CD14-positive monocyte (primary cell): ENCODE measurements at regions not wholly inside any gene's neighbourhood (a gene's known extent, or its start where the extent isn't known, plus 50 kb on each side); places are given as distances from the start of the nearest gene placed in this dataset.
"Not testable (repeated sequence)": the region's sequence is repeated elsewhere in the genome, so short reads cannot be mapped to it uniquely, and the experiment has no call there.

ENCODE experiments used
- DNase-seq, 3 donors: peaks; one replicate each; pipeline ENCODE4 v3.0.0-alpha.2; 2011 to 2022
- H2AFZ ChIP-seq: 2 replicates; pipeline ENCODE4 v1.6.0; 2012; ENCODE audit warnings: mild to moderate bottlenecking, low read depth, low read length, inconsistent platforms; ENCODE audit not compliant: insufficient read depth, poor library complexity, severe bottlenecking
- H3K27ac ChIP-seq, 2 donors: 1 replicate in 1 of 2; 2 replicates in 1 of 2; pipeline ENCODE4 v1.5.1; 2012 to 2013; ENCODE audit warnings: low read length in 2 of 2, control low read depth in 1 of 2, inconsistent platforms in 1 of 2, low read depth in 1 of 2, mild to moderate bottlenecking in 1 of 2
- H3K27me3 ChIP-seq, 2 donors: one replicate each; pipeline versions ENCODE4 v1.6.0 to v1.6.1; 2011 to 2013; ENCODE audit warnings: low read length in 2 of 2; ENCODE audit not compliant: control insufficient read depth in 2 of 2, insufficient read depth in 2 of 2
- H3K36me3 ChIP-seq, 2 donors: replicated peaks in 1 of 2; 1 replicate in 1 of 2; 2 replicates in 1 of 2; pipeline versions ENCODE4 v1.5.1 to v1.6.1; 2012 to 2013; ENCODE audit warnings: low read length in 2 of 2, control low read depth in 1 of 2, inconsistent platforms in 1 of 2, mild to moderate bottlenecking in 1 of 2; ENCODE audit not compliant: insufficient read depth in 2 of 2, control insufficient read depth in 1 of 2
- H3K4me1 ChIP-seq, 2 donors: 1 replicate in 1 of 2; 2 replicates in 1 of 2; pipeline versions ENCODE4 v1.5.1 to v1.6.1; 2012 to 2013; ENCODE audit warnings: low read length in 2 of 2, control low read depth in 1 of 2, inconsistent platforms in 1 of 2, mild to moderate bottlenecking in 1 of 2, moderate library complexity in 1 of 2; ENCODE audit not compliant: insufficient read depth in 2 of 2, control insufficient read depth in 1 of 2
- H3K4me2 ChIP-seq: replicated peaks from 2 replicates; pipeline ENCODE3; 2012; ENCODE audit warnings: low read length, moderate library complexity, mild to moderate bottlenecking; ENCODE audit not compliant: poor library complexity, severe bottlenecking; ENCODE audit errors: extremely low read depth
- H3K4me3 ChIP-seq, 3 experiments: fragments of 200-600 bp in 1 of 3; sonication (generic) in 1 of 3; replicated peaks in 1 of 3; 1 replicate in 2 of 3; 2 replicates in 1 of 3; pipeline ENCODE4 v1.5.1; 2011 to 2013; ENCODE audit warnings: low read length in 3 of 3, mild to moderate bottlenecking in 3 of 3, control low read depth in 2 of 3, low read depth in 2 of 3, inconsistent platforms in 1 of 3, moderate library complexity in 1 of 3
- H3K79me2 ChIP-seq: 2 replicates; pipeline ENCODE4 v1.6.0; 2012; ENCODE audit warnings: mild to moderate bottlenecking, control low read depth, inconsistent platforms, low read length, moderate library complexity; ENCODE audit not compliant: insufficient read depth
- H3K9ac ChIP-seq: 2 replicates; pipeline ENCODE4 v1.6.0; 2017; ENCODE audit warnings: low read length, mild to moderate bottlenecking; ENCODE audit not compliant: insufficient read depth, poor library complexity, severe bottlenecking
- H3K9me3 ChIP-seq, 2 donors: replicated peaks in 1 of 2; 1 replicate in 1 of 2; 2 replicates in 1 of 2; pipeline versions ENCODE4 v1.5.1 to v1.6.1; 2012 to 2013; ENCODE audit warnings: low read length in 2 of 2, control low read depth in 1 of 2; ENCODE audit not compliant: control insufficient read depth in 1 of 2, insufficient read depth in 1 of 2
- H4K20me1 ChIP-seq: 2 replicates; pipeline ENCODE4 v1.6.0; 2012; ENCODE audit warnings: mild to moderate bottlenecking, low read length, control low read depth, moderate library complexity; ENCODE audit not compliant: insufficient read depth
- H3K27ac Mint-ChIP-seq, 7 donors: one replicate each; pipeline ENCODE4 v1.8.0; 2020; ENCODE audit warnings: mild to moderate bottlenecking in 7 of 7, mixed read lengths in 7 of 7, moderate library complexity in 6 of 7, inconsistent platforms in 2 of 7
- H3K27me3 Mint-ChIP-seq, 3 donors: one replicate each; pipeline ENCODE4 v1.8.0; 2021 to 2022; ENCODE audit warnings: low read depth in 3 of 3, mild to moderate bottlenecking in 3 of 3, mixed read lengths in 3 of 3, moderate library complexity in 3 of 3, inconsistent platforms in 1 of 3
- H3K36me3 Mint-ChIP-seq, 2 donors: one replicate each; pipeline ENCODE4 v1.8.0; 2020; ENCODE audit warnings: mixed read lengths in 2 of 2, inconsistent platforms in 1 of 2, mild to moderate bottlenecking in 1 of 2
- H3K4me1 Mint-ChIP-seq: one replicate; pipeline ENCODE4 v1.8.0; 2020; ENCODE audit warnings: mild to moderate bottlenecking, mixed read lengths
- H3K4me3 Mint-ChIP-seq, 2 donors: one replicate each; pipeline ENCODE4 v1.8.0; 2020; ENCODE audit warnings: mild to moderate bottlenecking in 2 of 2, mixed read lengths in 2 of 2, moderate library complexity in 1 of 2
- H3K9me3 Mint-ChIP-seq, 7 donors: one replicate each; pipeline ENCODE4 v1.8.0; 2020 to 2022; ENCODE audit warnings: mixed read lengths in 7 of 7, mild to moderate bottlenecking in 6 of 7, moderate library complexity in 6 of 7, inconsistent platforms in 2 of 7
- CTCF ChIP-seq: fragments of 200-600 bp; IDR thresholded peaks from one replicate; pipeline ENCODE4 v1.8.0; 2022; ENCODE audit warnings: antibody characterized with exemption, mild to moderate bottlenecking
- WGBS: methylation state at CpG from one replicate; pipeline ENCODE4 v1.1.5; 2013; ENCODE audit warnings: missing lambda C conversion rate; ENCODE audit not compliant: insufficient coverage; 5-methylcytosine and 5-hydroxymethylcytosine counted together
- intact Hi-C, 2 donors: fragments of 100-400 bp; cut with micrococcal nuclease; formaldehyde crosslinking; loops; one replicate each; pipeline versions ENCODE4 v1.15.0 to v1.15.1; 2023

GRCh38 chr7:131637859-131638258, 81.4 kb upstream of the PODXL start:
- WGBS = 97% methylated on average over 6 of the region's 8 CpGs

GRCh38 chr7:131636092-131636491, 79.7 kb upstream of the PODXL start:
- Mint-ChIP-seq H3K27ac (no peak overlapping the region), H3K27me3 (peaks cover 3 to 6% (median 3%) of the 10 kb centered on the region in 3 donors), H3K9me3 (peaks cover 0 to 10% (median 2%) of the 10 kb centered on the region in 7 donors), H3K4me1 (no peaks in the 10 kb centered on the region), H3K4me3 (no peak overlapping the region), H3K36me3 (no peaks in the 10 kb centered on the region)
- Histone ChIP-seq H3K9me3 (no peaks in the 10 kb centered on the region), H3K27me3 (no peaks in the 10 kb centered on the region), H3K79me2 (no peaks in the 10 kb centered on the region), H3K36me3 (no peaks in the 10 kb centered on the region), H3K4me2 (no peak overlapping the region), H2AFZ (no peak overlapping the region), H3K4me1 (no peaks in the 10 kb centered on the region), H3K4me3 (no peak overlapping the region), H3K27ac (no peak overlapping the region), H4K20me1 (no peaks in the 10 kb centered on the region), H3K9ac (no peak overlapping the region)
- no peak for DNase-seq
- intact Hi-C loops = no loop called here
- TF ChIP-seq CTCF = no peak
- WGBS = 92% methylated on average over 13 of the region's 13 CpGs

More at GRCh38 chr7:131637859-131638258, 81.4 kb upstream of the PODXL start:
- Mint-ChIP-seq H3K4me3 (no peak overlapping the region), H3K4me1 (no peaks in the 10 kb centered on the region), H3K27me3 (peaks cover 4 to 11% (median 5%) of the 10 kb centered on the region in 3 donors), H3K36me3 (no peaks in the 10 kb centered on the region), H3K27ac (no peak overlapping the region), H3K9me3 (peaks cover 0 to 10% (median 2%) of the 10 kb centered on the region in 7 donors)
- Histone ChIP-seq H3K9ac (no peak overlapping the region), H4K20me1 (no peaks in the 10 kb centered on the region), H3K79me2 (no peaks in the 10 kb centered on the region), H3K27ac (no peak overlapping the region), H3K36me3 (no peaks in the 10 kb centered on the region), H2AFZ (no peak overlapping the region), H3K27me3 (no peaks in the 10 kb centered on the region), H3K4me2 (no peak overlapping the region), H3K4me3 (no peak overlapping the region), H3K9me3 (no peaks in the 10 kb centered on the region), H3K4me1 (no peaks in the 10 kb centered on the region)
- intact Hi-C loops = no loop called here
- no peak for TF ChIP-seq CTCF
- DNase-seq = no peak

GRCh38 chr7:131634197-131634596, 77.8 kb upstream of the PODXL start:
- peaks cover 0 to 10% (median 2%) of the 10 kb centered on the region in 7 donors for H3K9me3 Mint-ChIP-seq
- H3K9me3 ChIP-seq, intact Hi-C loops, H3K4me1 Mint-ChIP-seq, H3K36me3 Mint-ChIP-seq, H4K20me1 ChIP-seq, H3K27me3 ChIP-seq, H3K9ac ChIP-seq, H3K36me3 ChIP-seq, H3K4me3 Mint-ChIP-seq, H2AFZ ChIP-seq, H3K4me1 ChIP-seq, DNase-seq, H3K79me2 ChIP-seq, H3K27ac ChIP-seq, H3K4me2 ChIP-seq, H3K4me3 ChIP-seq, H3K27ac Mint-ChIP-seq, H3K27me3 Mint-ChIP-seq: not testable (repeated sequence)
